ENCODE measurements at regions not wholly inside any gene's neighbourhood (a gene's known extent, or its start where the extent isn't known, plus 50 kb on each side); places are given as distances from the start of the nearest gene placed in this dataset.
"Not testable (repeated sequence)": the region's sequence is repeated elsewhere in the genome, so short reads cannot be mapped to it uniquely, and the experiment has no call there.

- no peak for DNase-seq
These were observed 97.2 kb downstream of the KDR start for GRCh38 chr4:55028196-55028595.

- no peak for DNase-seq
These were observed 97.8 kb downstream of the KDR start for GRCh38 chr4:55027596-55027995.

- not testable (repeated sequence) for DNase-seq
These were observed 99.9 kb downstream of the KDR start for GRCh38 chr4:55025456-55025855.

- no peak for DNase-seq
These were observed 102.4 kb downstream of the KDR start for GRCh38 chr4:55023030-55023429.

GRCh38 chr4:55021214-55021613 lies 104.2 kb downstream of the KDR start:
- DNase-seq = no peak

GRCh38 chr4:55020131-55020530 lies 105.3 kb downstream of the KDR start:
- no peak for DNase-seq

GRCh38 chr4:55018978-55019377 lies 106.4 kb downstream of the KDR start:
- DNase-seq = no peak

- DNase-seq = no peak
These were observed 106.9 kb downstream of the KDR start for GRCh38 chr4:55018521-55018920.

GRCh38 chr4:55017406-55017805 lies 108.0 kb downstream of the KDR start:
- no peak for DNase-seq

- no peak for DNase-seq
These were observed 109.3 kb downstream of the KDR start for GRCh38 chr4:55016131-55016530.

GRCh38 chr4:55014876-55015275 lies 110.5 kb downstream of the KDR start:
- DNase-seq = no peak

- no peak for DNase-seq
These were observed 111.9 kb downstream of the KDR start for GRCh38 chr4:55013431-55013955.

GRCh38 chr4:55012363-55013230 lies 112.8 kb downstream of the KDR start:
- no peak for DNase-seq

GRCh38 chr4:55011761-55012160 lies 113.6 kb downstream of the KDR start:
- no peak for DNase-seq

GRCh38 chr4:55010550-55010949 lies 114.8 kb downstream of the KDR start:
- DNase-seq = no peak

- DNase-seq = no peak
These were observed 117.0 kb downstream of the KDR start for GRCh38 chr4:55008166-55009056.

GRCh38 chr4:55005910-55006309 lies 119.5 kb downstream of the KDR start:
- no peak for DNase-seq

GRCh38 chr4:55004831-55005230 lies 120.6 kb downstream of the KDR start:
- DNase-seq = no peak

GRCh38 chr4:55002431-55002830 lies 123.0 kb downstream of the KDR start:
- no peak for DNase-seq

- DNase-seq = no peak
These were observed 123.9 kb downstream of the KDR start for GRCh38 chr4:55001538-55001937.

- no peak for DNase-seq
These were observed 126.4 kb downstream of the KDR start for GRCh38 chr4:54999003-54999402.

GRCh38 chr4:54993473-54994026 lies 131.8 kb downstream of the KDR start:
- not testable (repeated sequence) for DNase-seq

- DNase-seq = no peak
These were observed 133.1 kb downstream of the KDR start for GRCh38 chr4:54992266-54992665.
